ENCODE measurements at regions not wholly inside any gene's neighbourhood (a gene's known extent, or its start where the extent isn't known, plus 50 kb on each side); places are given as distances from the start of the nearest gene placed in this dataset.

DNA sequence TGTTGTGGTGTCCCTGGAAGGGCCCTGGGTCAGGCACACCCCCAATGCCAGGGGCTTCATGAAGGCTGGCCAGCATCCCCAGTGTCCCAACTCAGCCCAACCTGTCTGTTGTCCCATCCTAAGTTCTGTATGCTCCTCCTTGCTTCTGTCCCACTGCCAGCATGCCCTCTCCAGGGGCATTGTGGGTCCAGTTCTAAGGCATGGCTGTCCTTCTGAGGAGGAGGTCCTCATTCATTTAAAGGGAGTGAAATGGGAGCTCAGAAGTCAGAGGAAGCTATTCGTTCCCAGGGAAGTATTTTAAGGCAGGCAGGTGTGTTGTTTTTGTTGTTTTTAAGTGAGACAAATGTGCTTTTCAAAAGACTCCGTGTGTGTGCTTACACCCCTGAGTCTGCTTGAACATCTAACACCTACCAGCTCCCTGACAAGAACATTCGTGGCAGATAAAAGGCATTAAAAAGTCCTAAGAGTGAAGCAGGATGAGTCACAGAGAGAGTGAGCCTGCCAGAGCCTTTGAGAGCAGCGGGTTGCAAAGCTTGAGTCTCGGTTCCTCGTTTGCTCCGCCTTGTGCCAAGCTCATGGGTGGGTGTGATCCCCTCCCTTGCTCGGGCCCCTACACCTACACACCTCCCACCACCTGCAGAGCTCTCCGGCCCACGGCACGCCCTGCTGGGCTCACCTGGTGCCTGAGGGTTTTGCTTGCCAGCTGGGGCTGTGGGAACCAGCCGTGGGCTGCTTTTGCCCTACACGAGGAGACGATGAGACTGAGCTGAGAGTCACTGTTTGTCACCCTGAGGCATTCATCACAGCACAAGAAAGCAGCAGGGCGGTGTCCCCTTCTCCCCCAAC is 183.4 kb upstream of the TOPAZ1 start:
- intact Hi-C loops (cut with DNase I, micrococcal nuclease) = no loop called here
- peak; percentile 20 to 32 for DNase-seq
- no peak for ATAC-seq

DNA sequence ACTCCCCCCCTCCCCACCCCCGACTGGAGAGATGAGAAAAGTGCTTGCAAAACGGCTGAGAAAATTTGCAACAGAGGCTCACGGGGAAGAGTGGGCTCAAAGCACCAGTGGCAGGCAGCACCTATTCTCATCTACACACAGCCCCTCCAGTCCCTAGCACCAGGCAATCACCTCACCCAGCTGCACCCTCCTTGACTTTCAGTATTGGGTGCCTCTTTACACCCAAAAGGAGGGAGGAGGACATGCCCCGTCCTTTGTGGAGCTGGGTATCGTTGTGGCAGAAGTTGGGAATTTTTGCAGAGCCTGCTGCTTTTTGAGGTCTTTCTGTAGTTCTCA is 182.8 kb upstream of the TOPAZ1 start:
- ATAC-seq (no peak), DNase-seq (no peak)
- intact Hi-C loops (cut with DNase I, micrococcal nuclease) = no loop called here

DNA sequence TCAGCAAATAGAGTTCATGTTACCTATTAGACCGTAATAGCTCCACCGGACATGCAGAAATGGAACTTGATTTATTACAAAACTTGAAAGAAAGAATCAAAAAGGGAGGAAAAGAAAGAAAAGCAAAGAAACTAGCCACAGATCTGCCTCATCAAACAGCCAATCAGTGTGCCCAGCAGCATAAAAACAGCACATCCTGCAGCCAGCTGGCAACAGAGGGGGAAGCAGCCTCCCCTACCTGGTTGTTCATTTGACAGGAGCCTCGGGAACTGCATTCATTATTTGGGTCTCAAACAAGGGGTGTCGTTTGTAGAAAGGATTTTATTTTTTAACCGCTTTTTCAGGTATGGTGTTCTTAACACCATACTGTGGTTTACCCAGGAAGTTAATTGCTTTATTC is 181.5 kb upstream of the TOPAZ1 start:
- DNase-seq (no peak), ATAC-seq (no peak)
- intact Hi-C loops (cut with DNase I, micrococcal nuclease) = no loop called here

DNA sequence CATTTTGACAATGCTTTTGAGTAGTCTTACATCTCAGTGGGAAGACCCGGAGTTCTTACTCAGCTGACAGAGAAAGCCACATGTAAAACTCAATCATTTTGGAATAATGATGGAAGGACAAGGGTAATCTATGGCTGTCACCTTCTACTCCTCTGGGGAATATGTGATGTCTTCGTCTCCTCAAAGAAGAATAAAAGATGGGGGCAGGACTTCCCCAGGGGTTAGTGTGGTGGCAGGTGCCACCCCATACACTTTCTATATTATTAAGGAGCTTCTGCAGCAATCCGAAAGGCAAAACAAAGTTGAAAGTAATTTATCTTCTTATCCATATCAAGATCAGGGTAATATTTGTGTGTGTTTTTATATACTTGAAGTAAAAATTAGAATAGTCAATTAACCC is 180.4 kb upstream of the TOPAZ1 start:
- intact Hi-C loops (cut with DNase I, micrococcal nuclease) = no loop called here
- ATAC-seq = no peak
- DNase-seq = no peak

DNA sequence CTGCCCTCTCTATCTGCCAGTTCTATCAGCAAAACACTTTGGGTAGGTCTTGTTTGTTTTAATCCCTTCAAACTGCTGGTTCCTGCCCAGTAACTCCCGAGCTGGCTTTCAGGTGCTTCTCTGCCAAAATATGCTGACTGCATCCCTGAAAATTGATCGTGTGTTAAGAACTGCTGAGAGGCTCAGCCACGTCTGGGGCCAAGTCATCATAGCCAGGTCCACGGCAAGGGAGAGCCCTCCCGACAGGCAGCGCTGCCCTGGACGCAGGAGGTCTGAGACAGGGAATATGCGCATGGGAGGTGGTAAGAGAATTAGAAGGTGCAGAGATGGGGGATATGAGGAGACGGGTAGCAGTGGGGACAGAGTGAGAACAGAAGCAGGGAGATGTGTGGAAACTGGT is 179.7 kb upstream of the TOPAZ1 start:
- ATAC-seq (no peak), DNase-seq (no peak)
- intact Hi-C loops (cut with DNase I, micrococcal nuclease) = no loop called here

DNA sequence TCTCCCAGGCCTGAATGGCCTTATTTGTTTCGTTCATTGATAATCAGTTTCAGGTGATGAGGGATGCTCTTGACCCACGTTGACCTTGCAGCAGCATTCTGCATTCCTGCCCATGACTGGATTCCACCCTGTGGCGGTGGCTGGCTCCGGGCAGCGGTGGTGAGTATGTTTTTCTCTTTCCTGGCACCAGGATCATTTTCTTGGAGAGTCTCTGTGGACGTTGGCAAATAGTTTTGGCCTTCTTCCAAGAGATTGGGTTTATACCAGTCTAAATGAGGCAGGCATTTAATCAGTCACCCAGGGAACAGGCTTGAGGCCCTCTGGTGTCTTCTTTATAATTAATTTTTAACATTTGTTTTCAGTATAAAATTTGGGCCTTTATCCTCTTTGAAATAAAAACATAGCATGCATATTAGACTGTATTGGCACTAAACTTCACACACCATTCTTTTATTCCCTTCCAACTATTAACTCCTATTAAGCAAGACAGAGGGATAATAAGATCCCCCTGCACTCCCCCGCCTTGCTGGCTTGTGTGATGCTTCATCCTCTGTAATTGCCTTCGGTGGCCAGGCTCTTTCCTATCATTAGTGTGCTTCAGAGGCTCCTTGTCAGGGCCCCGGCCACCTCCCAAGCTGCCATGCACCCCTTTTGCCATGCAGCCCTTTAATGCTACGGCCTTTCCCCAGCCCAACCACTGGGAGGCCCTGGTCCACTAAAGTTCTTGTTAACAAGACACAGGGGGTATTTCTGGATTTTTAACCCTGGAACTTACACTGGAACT is 176.2 kb upstream of the TOPAZ1 start:
- intact Hi-C loops (cut with DNase I, micrococcal nuclease) = no loop called here
- peak; percentile 62 for ATAC-seq
- DNase-seq = no peak

DNA sequence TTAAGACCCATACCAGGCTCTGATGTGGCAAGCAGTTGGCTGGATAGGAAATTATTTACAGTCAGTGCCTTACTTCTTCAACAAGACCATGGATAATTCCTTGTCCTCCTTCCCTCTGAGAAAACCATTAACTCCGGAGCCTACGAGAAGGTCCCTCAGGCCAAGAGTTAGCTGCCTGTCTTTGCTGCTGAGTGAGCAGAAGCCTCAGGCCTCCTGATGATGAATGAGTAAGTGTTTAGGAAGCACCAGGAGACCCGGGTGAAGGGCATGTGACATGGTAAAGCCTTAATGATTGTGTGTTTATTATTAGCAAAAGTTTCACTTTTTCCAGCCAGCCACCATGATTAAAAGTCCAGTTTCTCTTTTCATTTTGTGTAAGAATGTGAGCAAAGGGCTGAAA is 174.9 kb upstream of the TOPAZ1 start:
- intact Hi-C loops (cut with DNase I, micrococcal nuclease) = no loop called here
- ATAC-seq (no peak), DNase-seq (no peak)

DNA sequence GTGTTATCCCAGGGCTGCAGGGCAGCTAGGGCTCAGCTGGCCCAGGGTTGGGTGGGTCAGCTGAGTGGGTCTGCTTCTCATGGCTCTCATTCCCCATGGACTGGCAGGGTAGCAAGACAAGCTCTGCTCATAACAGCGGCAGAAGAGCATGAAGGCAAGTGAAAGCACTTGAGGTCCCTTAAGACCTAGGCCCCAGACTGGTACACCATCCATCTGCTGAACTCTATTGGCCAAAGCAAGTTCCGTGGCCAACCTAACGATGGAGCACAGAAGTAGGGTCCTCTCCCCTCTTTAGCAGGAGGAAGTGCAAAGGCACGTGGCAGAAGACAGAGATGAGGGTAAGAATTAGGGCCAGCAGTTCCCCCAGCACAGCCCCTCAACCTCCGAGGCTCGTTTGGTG is 174.3 kb upstream of the TOPAZ1 start:
- DNase-seq (no peak), ATAC-seq (no peak)
- intact Hi-C loops (cut with DNase I, micrococcal nuclease) = no loop called here

DNA sequence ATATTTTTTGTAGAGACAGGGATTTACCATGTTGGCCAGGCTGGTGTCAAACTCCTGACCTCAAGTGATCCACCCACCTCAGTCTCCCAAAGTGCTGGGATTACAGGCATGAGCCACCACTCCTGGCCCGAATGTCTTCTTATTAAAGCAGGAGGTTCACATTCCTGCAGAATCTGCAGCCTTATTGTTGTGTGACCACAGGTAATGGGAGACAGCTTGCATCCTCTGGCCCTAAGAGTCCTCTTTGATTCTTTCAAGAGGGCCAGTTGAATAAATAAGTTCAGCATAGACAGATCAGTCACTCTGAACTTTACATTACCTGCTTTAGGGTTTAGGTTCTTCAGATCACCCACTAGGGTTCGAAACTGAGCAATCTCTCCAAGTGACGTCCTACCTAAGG is 172.9 kb upstream of the TOPAZ1 start:
- intact Hi-C loops (cut with DNase I, micrococcal nuclease) = no loop called here
- no peak for ATAC-seq

DNA sequence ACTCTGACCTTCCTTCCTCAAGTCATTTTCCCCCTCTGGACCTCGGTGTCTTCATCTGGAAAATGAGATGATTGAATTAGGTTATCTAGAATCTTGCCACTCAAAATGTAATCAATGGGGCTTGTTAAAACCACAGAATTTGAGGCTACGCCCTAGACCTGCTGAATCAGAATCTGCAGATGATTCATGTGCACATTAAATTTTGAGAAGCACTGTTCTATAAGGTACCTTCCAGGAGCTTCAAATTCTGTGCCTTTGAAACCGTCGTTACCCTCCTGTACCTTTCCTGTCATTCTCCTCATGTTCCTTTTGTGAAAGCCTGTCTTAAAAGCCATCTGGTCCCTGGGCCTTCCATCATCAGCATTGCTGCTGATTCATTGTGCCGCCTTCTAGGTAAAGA is 172.4 kb upstream of the TOPAZ1 start:
- intact Hi-C loops (cut with DNase I, micrococcal nuclease) = no loop called here
- DNase-seq = no peak
- ATAC-seq = no peak

More for the DNA sequence above, 172.9 kb upstream of the TOPAZ1 start:
- no peak for DNase-seq

DNA sequence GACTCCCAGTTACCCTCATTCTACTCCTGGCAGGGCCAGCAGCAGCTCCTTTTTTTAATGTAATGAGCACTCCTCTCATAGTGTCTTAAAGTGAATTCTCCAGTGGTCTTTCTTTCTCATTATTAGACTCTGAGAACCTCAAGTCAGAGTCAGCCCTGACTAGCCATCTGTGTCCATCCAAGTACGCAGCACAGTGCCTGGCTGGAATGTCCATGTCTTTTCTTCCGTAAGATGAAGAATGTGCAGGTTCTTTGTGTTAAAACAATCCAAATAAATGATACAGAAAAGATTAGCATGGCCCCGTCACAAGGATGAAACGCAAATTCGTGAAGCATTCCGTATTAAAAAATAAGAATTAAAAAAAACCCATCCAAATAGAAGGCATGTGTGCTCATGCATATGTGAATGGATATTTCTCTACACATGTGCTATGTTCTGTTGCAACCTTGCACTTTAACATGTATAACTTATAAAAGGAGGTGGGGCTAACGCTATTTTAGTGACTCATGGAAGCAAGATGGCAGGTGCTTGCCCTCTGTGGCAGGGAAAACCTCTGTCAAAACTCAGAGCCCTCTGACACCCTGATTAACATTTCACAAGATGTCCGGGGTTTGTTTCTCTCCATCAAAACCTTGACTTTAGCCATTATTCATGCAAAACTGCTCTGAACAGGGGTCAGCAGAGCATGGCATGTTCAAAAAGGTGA is 170.7 kb upstream of the TOPAZ1 start:
- no peak for ATAC-seq
- no peak for DNase-seq
- intact Hi-C loops (cut with DNase I, micrococcal nuclease) = no loop called here

DNA sequence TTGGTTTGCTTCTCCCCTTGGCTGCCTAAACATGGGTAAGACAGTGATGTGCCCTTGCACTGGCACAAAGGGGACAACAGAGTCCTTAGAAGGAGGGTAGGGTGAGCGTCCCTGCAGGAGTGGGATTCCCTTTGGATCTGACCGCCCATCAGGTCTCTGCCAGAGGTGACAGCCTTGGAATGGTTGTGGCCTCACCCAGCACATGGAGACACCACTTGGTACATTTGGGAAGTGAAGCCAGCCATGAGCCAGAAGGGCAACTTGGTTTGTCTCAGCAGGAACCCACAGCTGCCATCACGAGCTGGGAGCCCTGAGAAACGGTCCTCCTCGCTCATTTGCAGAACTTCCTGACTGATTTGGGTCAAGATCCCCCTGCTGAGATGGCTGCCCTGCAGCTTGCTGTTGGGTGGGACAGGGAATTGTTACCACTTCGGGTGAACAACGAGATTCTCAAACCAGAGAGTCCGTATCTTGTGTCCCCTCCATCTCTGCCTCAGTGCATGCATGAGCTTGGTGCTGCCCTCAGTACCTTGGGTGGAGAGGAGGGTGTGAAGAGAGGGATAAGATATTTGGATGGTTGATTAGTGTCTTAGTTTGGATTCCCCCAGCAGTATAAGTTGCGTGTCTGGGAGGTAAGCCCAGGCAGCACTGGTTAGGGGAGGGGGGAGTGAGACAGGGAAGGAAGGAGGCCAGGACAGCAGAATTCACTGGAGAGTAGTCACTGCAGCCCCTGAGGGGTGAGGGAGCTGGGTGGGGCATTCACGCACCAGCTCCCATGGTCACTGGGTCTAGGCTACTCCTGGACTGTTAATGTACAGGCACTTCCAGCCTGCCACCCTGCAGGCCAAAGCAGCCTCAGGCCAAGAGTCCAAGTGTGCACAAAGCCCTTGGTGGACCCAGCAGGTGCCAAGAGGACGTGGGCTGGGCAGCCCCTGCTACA is 168.8 kb upstream of the TOPAZ1 start:
- no peak for DNase-seq
- no peak for ATAC-seq
- intact Hi-C loops (cut with DNase I, micrococcal nuclease) = no loop called here

DNA sequence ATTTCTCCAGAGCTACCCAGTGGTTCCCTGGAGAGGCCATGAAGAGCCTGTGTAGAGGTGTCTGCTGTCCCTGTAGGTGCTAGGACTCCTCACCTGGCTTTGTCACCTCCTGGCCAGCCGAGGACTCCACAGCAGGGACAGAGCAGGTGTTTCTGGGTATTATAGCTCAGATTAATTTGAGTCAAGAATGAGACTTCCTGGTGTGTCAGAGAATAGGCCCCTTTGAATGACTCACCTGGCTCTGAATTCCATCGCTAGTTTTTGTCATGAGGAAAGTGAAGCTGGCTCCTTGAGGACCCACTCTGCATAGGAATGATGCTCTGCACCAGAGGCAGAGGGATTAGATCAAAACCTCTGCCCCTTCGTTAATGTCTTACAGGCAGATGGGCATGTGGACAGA is 167.5 kb upstream of the TOPAZ1 start:
- ATAC-seq (no peak), DNase-seq (no peak)
- intact Hi-C loops (cut with DNase I, micrococcal nuclease) = no loop called here

DNA sequence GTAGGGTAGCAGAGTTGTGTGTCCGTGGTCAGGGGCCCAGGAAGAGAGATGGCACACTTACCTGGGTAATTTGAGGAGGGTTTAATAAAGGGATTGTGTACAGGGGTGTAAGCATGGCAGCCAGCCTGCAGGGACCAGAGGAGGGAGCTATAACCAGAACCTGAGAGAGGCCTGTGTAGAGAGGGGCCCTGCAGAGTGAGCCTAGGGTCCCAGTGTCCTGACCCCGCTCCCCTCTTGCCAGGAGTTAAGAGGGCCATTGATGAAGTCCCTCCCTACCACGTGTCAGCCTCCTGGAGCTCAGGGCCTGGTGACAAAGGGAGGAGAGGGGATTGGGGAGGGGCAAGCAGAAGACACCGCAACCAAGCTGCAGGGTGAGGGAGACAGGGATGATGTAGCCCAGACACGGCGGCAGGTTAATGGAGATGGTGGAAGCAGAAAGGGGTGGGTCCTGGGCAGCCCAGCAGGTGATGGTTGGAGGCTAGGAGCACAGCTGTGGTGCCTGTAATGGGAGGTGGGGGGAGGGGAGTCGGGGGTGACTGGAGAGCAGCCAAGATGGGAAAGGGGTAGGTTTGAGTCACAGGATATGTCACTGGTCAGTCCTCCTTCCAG is 165.4 kb upstream of the TOPAZ1 start:
- intact Hi-C loops (cut with DNase I, micrococcal nuclease) = no loop called here
- no peak for DNase-seq
- ATAC-seq = no peak

DNA sequence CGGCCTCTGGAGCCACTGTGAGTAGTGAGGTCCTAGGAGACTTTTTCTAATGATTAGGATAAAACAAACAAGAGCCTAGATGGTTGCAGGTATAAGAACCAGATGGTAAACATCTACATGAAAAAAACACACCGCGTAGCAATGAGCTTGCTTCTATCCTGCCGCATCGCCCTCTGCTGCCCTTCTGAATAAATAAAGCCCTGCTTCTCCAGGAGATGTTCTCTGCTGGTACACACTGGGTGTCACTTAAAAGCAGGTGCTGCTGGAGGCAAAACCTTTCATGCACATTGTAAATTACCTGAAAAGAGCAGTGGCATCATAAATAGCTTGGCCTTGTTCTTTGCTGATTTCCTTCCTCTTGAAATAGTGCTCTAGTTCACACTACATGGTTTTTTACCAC is 164.4 kb upstream of the TOPAZ1 start:
- no peak for ATAC-seq

DNA sequence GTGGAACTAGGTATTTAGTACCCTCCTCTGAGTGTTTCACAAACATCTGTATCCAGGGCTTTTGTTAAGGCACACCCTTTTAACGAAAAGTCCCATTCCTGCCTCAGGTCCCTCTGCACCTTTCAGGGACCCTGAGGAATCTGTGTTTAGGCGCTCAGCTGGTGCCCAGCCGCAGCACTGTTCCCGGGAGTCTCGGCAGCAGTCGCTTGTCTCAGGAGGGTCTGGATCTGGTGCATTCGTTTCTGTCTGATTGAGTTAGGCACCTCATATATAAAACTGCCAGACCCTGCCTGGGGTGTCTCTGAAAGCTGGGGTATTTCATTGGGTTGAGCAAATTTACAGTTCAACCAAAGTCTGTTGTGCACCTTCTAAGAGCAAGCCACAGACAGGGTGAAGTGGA is 162.8 kb upstream of the TOPAZ1 start:
- intact Hi-C loops (cut with DNase I, micrococcal nuclease) = no loop called here
- ATAC-seq = no peak
- no peak for DNase-seq

More for the DNA sequence above, 164.4 kb upstream of the TOPAZ1 start:
- intact Hi-C loops (cut with DNase I, micrococcal nuclease) = no loop called here
- no peak for DNase-seq

DNA sequence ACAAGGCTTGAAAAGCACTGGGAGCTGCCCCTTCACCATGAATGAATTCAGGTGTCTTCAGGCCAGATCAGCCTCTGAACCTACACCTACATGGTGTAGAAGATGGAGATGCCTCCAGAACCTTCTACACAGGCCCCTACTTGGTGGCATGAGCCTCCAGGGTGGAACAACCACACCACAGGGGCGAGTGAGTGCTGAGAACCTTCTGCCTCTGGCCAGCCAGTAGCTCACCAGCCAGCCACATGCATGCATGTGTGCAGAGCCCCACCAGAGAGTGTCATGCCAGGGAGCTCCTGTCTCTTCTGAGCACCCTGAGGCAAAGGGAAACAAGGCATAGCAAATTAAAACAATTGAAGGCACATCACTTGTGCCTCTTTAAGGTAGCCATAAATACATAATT is 161.8 kb upstream of the TOPAZ1 start:
- intact Hi-C loops (cut with DNase I, micrococcal nuclease) = no loop called here
- DNase-seq = no peak

DNA sequence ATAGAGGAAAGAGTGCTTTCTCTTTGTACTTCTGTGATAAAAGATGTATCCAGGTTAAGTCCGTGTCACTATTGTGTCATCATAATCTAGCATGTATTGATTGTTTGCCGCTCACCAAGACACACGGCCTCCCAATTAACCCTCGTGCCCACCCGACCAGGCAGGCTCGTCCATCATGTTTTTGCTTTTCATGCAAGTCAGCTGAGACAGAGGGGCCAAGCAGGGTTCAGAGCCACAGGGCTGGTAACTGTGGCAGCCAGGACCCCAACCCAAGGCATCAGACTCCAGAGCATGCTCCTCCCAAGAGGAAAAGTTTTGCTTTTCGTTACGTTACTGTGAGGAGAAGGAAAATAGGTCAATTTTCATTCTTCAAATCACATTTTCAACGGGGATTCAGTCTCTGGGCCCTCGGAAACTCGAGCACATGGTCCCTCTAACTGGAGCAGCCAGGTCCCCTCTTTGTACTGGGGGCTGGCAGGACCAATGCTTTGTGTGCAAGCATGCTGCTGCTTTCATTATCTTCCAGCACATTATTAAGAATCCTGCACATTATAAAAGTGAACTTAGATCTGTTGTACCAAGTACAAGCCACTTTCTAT is 161.1 kb upstream of the TOPAZ1 start:
- ATAC-seq (no peak), DNase-seq (no peak)
- intact Hi-C loops (cut with DNase I, micrococcal nuclease) = no loop called here

More for the DNA sequence above, 161.8 kb upstream of the TOPAZ1 start:
- ATAC-seq = no peak

Measured in left colon (tissue), 2 donors.